ENCODE measurements at regions not wholly inside any gene's neighbourhood (a gene's known extent, or its start where the extent isn't known, plus 50 kb on each side); places are given as distances from the start of the nearest gene placed in this dataset.

DNA sequence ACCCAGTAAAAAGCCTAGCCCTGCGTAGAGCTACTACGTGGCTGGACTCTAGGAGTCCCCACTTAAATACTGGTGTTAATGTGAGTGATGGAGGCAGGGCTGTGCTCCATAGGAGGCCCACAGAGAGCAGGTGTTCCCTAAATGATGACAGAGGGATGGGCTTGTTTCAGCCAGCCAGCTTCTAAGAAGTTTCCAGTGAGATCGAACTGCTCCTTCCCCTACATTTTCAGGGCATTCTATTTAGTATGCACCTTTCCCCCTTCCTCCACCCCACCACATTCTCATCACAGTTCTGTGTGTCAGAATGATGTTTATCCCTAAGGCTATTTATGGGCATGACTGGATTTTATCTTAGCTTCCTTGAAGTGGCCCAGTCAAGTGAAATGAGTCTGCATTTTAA lies 213.0 kb downstream of the TRIB2 start:
- peak in 1 of 3 donors; percentile 24 for DNase-seq

DNA sequence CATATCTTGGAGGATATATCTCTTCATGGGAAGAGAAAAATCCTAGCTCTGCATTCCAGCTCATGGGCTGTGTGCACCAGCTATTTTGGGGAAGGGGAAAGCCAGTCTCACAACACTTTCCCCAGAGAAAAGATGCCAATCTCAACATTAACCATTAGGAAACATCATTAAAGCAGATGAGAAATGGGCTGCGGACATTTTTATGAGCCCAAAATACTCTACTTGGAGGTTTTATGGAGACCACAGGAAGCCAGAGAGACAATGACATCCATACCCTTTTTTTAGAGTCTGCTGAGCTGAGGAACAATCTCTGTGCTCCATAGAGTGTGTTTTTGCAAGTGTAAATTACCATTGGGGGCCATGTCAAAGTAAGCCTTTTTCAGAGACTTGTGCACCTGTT lies 213.7 kb downstream of the TRIB2 start:
- DNase-seq = no peak

DNA sequence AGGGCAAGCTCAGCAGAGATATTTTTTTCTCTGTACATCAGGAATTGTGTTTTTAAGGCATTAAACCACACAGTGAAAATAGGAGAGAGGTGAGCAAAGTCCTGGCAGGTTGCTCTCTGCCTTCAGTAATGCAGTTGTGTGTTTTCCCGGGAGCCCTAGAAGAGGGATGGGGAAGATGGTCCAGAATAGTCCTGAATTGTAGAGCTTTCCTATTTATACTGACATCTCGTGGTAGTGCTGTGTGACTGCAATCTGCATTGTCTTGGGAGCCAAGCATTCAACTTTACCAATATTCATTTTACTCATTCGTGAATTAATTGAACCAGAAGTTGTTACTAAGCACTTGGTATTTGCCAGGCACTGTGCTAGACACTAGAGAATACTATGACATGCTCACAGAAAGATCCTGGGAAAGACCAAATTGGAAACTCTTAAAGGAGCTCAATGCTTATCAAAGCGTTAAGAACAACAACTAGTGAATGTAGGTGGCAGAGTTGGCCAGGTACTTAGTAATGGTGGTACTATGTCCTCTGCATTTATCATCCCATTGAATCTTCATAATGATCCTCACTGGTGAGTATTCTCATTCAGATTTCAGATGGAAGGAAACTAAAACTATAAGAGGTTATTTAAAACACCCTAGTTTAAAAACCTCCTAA lies 214.6 kb downstream of the TRIB2 start:
- DNase-seq = peak; percentile 34 to 70 (median 48)

DNA sequence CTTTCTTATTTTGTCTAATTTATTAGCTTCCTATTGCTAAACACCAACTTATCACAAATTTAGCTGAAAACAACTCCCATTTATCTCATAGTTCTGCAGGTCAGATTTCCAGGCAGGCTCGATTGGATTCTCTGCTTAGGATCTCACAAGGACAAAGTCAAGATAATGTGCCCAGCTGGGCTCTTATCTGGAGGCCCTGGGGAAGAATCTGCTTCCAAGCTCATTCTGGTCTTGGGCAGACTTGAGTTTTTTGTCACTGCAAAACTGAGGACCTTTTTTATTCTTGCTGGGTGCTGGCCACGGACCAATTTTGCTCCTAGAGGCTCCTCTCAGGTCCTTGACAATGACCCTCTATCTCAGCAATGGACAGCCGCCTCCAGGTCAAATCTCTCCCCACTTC lies 215.5 kb downstream of the TRIB2 start:
- DNase-seq = no peak

DNA sequence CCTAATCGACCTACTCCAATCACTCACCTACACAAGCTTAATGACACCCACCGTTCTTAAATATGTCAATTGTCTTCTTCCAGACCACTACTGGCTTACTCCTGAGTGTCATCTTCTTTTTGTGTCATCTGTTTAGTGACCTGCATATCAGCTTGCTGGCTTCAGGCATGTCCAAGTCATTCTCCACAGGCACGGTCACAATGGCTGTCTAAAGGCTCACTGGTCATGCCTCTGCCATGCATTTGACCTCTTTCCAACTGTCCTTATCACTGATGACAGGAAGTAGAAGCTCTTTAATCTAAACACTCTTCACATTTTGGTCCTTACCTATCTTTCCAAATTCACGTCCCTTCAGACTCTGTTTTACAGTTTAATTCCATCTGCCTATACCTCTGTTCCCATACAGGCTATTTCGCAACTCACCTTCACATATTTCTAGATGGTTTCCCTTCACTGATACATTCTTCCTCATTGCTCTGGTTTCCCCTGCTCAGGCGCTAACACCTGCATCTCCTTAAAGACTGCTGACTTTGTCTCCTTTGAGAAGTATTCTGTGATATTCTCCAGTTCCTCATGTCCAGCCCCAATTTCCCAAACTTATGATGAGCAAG lies 217.5 kb downstream of the TRIB2 start:
- DNase-seq = no peak

DNA sequence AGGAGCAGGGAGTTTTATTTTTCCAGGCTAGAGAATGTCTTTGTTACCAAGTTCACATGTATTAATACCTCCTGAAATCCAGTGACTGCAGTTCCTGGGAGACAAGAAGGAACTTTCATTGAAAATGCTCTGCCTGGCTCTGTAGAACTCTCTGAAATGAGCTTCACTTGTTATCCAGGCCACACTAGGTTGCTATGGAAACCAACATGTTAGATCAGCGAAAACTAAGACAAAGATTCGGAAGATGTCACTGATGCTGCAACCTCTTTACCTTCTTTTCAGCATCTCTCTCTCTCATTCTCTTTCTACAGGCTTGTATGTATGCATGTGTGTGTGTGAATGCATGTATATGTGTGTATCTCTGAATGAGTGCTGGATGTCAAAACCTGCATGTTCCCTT lies 218.5 kb downstream of the TRIB2 start:
- DNase-seq = peak in 1 of 3 donors; percentile 55

DNA sequence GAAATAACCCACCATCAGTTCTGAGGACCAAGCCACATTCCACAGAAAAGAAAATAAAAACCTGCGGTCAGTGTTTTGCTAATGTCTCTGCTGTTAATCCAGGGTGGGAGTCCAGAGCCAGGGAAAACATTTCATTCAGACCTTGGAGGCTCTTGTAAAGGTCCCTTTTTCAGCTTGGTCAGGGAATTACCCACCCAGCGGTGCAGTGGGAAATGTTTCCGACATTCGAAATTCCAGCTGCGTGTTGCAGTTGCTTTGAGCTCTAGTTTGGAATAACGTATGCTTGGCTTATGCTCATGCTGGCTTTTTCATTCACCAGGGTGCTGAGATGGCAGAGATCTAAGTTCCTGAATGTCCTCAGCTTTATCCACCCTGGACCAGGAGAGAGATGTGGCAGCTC lies 219.1 kb downstream of the TRIB2 start:
- DNase-seq = no peak

DNA sequence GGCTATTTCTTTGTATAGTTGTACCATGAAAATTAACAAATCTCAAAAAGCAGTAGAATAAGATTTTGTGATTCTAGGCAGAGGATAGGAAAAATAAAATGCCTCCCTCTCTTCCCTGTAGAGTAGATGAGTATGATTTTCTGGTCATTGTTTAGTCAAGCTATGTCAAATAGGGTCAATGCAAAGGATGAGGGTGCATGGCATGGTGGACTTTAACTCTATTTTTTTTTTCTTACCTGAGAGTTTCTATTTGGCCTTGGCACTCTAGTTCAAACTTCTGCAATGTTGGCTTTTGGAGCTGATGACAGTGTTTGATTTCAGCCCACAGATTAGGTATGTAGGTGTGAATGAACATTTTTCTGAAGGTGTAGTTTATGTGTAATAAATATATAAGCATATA lies 224.5 kb downstream of the TRIB2 start:
- no peak for DNase-seq

DNA sequence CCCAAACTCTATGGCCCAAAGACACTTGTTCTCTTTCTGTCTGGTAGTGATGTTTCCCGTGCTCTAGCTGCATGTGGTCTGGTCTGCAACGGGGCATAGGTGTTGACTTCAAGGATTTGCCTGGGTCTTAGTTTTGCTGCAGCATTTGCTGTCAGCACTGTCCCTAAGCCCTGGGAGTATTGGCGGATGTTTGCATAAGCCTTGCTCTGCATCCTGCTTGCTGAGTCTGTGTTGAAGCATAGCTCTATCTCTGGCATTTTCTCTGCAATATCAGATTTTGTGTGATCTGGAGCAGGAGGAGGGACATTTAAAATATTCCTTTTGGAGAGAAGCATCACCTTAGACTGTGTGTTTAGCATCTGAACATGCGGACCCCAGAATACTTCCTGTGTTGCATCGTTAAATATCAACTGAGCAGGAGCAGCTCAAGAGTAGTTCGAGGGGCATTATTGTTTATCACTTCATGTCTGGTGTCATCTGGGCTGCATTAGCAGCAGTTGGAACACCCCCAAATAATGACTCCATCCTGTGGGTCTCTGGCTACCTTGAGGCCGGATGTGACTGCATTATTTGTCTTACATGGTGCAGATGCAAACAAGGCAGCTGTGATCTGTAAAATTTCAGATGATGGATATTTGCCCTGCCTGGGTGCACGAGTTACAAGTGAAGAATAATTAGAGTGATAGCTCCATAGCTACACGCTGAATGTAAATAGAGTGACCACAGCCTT lies 231.7 kb downstream of the TRIB2 start:
- DNase-seq = peak in 1 of 3 donors; percentile 37

DNA sequence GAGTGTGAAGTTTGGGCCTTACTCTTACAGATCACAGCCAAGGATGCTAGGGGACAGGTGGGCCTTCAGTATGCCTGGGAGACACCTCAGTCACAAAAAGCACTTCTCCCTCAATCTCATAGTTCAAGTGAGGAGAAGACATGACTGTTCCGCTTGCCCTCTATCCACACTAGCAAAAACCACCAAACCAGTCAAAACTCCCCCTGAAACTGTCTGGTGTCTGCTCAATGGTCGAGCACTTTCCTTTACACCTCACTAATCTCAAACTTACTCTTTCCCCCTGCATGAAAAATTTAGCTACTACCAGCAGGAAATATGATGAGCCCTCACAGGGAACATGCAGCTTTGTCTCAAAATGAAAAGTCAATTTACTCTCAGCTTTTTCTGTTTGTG lies 232.2 kb downstream of the TRIB2 start:
- DNase-seq = no peak

DNA sequence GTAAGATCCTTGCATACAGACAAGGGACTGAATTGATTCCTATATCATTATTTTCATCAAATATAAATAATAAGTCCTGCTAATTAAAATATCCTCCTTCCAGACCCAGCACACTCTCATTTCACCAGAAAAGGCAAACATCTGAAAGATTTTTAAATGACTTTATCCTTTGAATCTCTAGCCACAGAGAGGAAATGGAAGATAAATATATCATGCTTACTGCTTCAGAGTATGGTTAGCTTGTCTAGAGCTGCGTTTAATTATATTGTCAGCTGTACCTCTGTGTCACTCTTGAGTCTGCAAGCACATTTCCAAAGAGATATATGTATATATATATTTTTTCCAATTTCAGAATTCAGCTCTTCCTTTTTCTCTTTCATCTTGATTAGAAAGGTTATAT lies 232.7 kb downstream of the TRIB2 start:
- DNase-seq = no peak

DNA sequence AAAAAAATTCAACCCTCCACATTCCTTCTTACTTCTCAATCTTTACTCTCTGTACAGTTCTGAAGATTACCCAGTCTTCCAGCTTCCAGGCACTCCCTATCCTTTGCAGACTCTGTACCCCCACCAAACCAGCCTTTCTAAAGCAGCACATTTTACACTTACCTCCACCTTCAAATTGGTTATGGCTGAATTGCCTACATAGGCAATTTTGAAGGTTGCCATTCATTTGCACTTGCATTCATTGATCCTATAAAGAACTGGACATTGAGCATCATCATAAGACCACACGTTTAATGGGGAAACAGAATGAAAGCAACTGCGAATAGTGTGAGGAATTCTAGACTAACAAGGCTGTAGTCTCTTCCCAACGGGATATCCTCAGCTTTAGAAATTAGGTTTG lies 233.4 kb downstream of the TRIB2 start:
- DNase-seq = no peak

DNA sequence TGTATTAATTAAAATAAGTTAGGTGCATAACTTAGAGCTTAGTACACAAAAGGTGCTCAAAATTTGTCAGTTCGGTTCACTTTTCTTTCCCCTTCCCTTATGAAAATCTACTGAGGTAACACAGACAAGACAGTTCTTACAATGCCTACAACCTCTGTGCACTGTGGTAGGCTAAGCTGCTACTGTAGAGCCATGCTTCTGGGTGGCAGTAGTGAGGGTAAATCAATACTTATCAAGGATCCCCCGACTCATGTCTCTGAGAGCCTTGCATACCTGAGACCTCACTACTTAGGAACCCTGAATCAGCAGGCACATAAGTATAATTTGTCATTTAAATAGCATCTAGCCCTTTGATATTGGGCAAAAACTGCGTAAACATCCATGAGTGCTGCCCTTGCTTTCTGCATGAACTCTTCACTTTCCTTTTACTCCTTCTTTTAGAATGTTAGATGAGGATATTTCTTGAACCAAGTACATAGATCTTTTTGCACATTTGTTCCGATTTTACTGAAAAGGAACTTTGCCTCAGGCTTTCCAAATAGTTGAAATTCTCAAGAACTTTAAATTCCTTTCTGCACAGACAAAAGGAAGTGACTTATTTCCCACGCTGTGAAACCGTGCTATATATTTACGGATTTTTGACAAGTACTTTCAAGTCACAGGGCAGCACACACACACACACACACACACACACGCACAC lies 234.4 kb downstream of the TRIB2 start:
- DNase-seq = peak in 1 of 3 donors; percentile 52

DNA sequence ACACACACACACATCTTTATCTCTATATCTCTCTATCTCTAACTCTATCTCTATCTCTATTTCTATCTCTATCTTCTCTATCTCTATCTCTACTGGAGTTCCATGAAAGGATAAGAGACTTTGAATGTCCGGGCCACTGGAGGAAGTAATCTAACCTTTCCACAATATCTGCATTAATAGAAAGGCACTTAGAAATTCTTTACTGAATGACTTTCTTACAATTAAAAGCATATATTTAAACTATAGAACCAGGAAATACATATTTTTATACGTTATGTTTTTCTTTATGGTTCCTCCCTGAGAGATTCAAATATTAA lies 234.9 kb downstream of the TRIB2 start:
- DNase-seq = no peak

DNA sequence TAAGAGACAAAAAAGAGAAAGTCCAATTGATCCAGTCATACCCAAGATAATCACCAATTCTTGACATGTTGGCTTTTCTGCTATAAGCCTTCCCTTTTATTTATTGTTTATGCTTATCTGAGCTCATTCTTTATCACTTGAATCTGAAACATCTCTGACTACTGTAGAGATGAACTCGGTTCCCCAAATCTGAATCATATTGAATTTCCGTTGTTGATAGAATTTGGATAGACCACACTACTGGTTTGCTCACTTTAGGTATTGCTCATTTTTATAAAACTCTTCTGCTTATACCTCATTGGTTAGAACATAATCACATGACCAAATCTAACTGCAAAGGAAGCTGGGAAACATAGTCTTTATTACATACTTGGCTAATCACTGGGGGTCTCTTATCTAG lies 236.9 kb downstream of the TRIB2 start:
- DNase-seq = no peak

DNA sequence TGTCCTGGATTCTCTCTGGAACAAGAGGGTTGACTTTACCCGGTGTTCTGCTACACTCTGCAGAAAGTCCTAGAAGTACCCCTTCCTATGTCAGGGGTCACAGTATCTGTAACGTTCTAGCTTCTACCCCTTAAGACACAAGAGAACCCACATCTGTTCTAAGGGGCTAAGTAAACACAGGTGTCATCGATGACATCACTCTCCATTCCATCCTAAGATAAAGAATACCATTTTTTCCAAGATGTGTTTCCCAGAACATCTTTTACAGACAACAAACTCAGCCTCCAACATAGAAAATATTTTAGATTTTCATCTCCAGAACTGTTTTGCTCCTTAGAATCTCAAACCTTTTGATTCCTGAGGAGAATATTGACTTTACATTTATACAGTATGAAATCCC lies 239.1 kb downstream of the TRIB2 start:
- DNase-seq = no peak

DNA sequence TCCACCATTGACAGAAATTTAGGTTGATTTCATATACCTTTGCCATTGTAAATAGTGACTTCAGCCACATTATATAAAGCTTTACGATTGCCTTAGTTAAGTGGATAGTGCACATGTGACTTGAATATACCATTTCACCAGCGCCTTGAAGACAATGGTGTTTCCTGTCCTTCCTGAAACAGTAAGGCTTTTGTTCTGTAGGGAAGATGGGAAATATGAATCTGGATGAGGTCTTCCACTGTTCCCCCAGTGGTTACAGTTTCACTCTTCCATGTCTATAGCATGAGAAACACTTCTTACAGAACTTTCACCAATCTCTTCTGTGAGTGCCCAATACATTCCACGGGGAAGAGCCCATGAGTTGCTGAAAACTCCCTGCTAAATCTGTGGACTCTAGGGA lies 240.5 kb downstream of the TRIB2 start:
- DNase-seq = no peak

DNA sequence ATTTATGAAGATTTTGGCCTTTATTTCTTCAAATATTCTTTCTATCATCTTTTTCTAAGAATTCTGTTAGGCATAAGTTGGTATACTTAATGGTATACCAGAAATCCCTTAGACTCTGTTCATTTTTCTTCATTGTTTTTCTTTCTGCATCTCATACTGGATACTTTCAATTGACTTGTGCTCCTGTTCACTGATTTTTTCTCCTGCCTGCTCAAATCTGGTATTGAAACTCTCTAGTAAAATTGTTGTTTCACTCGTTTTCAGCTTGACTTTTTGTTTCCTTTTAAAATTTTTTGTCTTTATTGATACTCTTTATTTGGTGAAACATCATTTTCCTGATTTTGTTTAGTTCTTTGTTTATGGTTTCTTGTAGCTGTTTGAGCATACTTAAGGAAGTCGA lies 243.2 kb downstream of the TRIB2 start:
- DNase-seq = no peak

DNA sequence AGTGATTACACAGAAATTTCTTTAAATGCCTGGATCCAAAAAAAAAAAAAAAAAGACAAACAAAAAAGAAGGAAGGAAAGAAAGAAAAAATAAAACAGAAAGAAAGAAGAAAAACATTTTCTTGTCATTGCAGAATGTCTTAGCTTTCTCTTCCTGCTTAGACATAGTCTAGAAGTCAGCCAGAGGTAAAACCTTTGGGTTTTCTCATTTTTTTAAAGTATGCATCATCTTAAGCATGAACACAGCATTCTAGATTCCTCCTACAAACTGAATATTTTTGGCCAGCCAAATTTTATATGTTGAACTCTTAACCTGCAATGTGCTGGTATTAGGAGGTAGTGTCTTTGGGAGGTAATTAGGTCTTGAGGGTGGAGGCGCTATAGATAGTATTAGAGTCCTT lies 243.9 kb downstream of the TRIB2 start:
- no peak for DNase-seq

DNA sequence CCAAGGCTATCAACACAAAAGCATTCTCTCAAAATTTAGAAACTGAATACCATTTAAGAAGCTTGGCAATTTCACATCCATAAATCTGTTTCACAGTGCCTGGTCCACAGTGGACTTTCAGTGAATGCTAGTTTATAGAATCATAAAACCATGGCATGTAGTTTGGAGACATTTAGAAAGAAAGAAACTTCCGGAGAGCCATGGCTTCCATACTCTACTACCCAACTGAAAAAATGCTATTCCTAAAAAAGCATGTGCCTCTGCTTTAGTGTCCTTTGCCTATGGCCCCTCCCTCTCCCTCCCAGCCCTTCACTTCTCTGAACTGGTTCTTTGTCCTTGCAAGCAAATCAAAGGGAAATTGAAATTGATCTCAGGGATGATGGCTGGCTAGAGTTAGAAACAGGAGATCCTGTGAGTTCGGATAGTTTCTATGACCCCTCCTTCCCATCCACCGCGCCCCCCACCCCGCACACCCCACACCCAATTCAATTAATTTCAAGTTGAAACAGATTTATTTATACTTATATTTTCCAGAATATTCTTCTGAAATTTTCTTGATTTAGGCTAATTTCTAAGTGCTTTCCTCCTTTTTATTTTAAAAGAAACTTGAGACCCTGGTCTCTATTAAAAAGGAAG lies 248.3 kb downstream of the TRIB2 start:
- DNase-seq = no peak

DNA sequence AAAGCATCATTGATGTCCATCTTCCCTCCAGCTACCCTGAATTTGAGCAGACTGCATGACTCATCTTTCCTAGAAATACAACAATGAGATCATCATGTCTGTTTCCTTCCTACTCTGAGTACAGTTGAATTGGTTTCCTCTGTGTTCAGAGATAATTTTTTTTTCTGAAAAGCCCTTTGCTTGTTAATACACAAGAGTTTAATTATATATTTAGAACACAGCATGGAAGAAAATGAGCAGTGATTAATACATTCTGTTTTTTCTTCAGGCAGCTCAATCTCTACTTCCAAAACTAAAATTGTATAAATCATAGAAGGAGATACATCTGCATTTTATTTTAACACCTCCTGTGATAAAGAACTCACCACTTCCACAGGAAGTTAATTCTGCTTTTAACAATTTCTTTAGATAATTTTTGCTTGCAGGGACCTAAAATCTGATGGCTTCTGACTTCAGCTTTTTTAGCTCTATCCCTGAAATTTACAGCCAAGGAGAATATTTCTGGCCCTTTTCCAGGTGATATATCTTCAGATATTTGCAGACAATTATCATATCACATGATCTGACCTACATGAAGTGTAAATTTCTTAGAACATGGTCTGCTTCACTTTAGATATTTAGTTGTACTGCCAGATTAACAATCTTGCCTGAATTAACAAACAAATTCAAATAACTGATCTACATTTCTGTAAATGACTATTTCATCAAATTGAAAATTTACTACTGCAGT lies 249.0 kb downstream of the TRIB2 start:
- DNase-seq = peak; percentile 42 to 69 (median 42)

DNA sequence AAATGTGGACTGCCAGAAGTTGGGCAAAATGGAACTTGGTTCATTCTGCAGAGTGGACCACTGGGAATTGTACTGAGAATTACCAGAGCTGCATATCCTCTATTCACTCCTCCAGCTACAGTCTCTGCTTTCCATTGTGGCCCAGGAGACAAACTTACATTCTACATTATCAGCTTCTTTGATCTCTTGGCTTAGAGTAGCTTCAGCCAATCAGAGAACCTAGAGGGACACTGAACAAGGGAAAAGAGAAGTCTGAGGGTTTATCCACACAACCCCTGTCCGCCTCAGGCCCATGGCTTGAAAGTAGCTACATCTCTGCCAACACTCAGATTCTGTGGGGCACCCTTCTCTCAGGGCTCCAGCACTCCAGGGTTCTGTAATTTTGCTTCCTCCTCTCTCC lies 251.1 kb downstream of the TRIB2 start:
- no peak for DNase-seq

All from muscle of back (tissue), 3 donors.